ENCODE measurements at regions not wholly inside any gene's neighbourhood (a gene's known extent, or its start where the extent isn't known, plus 50 kb on each side); places are given as distances from the start of the nearest gene placed in this dataset.

GRCh38 chr21:40901691-40902090, 54.7 kb upstream of the DSCAM start:
- Histone ChIP-seq H3K79me2 (ENCODE audit: control insufficient read depth in 1 of 2, insufficient read depth in 2 of 2, low read length in 2 of 2) (no peaks in the 10 kb centered on the region), H3K18ac (ENCODE audit: extremely low read depth, low read length) (no peak overlapping the region), H2BK20ac (ENCODE audit: low read length) (no peak overlapping the region), H3K4me2 (ENCODE audit: insufficient read depth in 1 of 2, low read depth in 2 of 2, low read length in 2 of 2) (no peak overlapping the region), H3K27me3 (replicated peaks in 1 of 4; ENCODE audit: control insufficient read depth in 3 of 4, extremely low read depth in 1 of 4, insufficient read depth in 3 of 4, low read length in 3 of 4) (no peaks in the 10 kb centered on the region), H3K79me1 (ENCODE audit: low read depth, low read length) (no peaks in the 10 kb centered on the region), H4K91ac (replicated peaks; ENCODE audit: insufficient read length, low read length) (no peak overlapping the region), H4K5ac (ENCODE audit: insufficient read length, low read depth, low read length) (no peak overlapping the region), H3K4me3 (ENCODE audit: extremely low read depth in 1 of 4, insufficient read depth in 2 of 4, low read depth in 3 of 4, low read length in 4 of 4) (no peak overlapping the region), H3K4ac (replicated peaks; ENCODE audit: insufficient read length, low read depth, low read length) (no peak overlapping the region), H3K23ac (ENCODE audit: insufficient read length) (no peak overlapping the region), H3K4me1 (replicated peaks in 1 of 4; ENCODE audit: control insufficient read depth in 3 of 4, insufficient read depth in 4 of 4, low read length in 3 of 4) (no peaks in the 10 kb centered on the region), H3K9me3 (ENCODE audit: insufficient read depth in 2 of 2, low read depth in 1 of 2, low read length in 1 of 2) (peaks cover 6 to 12% of the 10 kb centered on the region in 2 experiments; a peak in 2 of 4 replicates), H2BK12ac (ENCODE audit: low read depth, low read length) (no peak overlapping the region), H2BK15ac (ENCODE audit: low read length) (no peak overlapping the region), H2BK5ac (ENCODE audit: low read depth, low read length) (no peak overlapping the region), H4K8ac (ENCODE audit: extremely low read depth, insufficient read depth, low read length) (no peak overlapping the region), H2AK5ac (ENCODE audit: low read depth, low read length) (no peak overlapping the region), H4K20me1 (replicated peaks in 1 of 2; ENCODE audit: control insufficient read depth in 1 of 2, insufficient read depth in 2 of 2, low read length in 2 of 2) (no peaks in the 10 kb centered on the region), H2AFZ (ENCODE audit: low read length) (no peak overlapping the region), H3K9ac (replicated peaks in 1 of 4; ENCODE audit: extremely low read depth in 1 of 4, low read depth in 3 of 4, low read length in 3 of 4) (no peak overlapping the region), H3K14ac (ENCODE audit: insufficient read length) (no peak overlapping the region), H3K36me3 (ENCODE audit: control insufficient read depth in 2 of 4, insufficient read depth in 4 of 4, low read length in 3 of 4) (no peaks in the 10 kb centered on the region), H2BK120ac (replicated peaks; ENCODE audit: low read depth, low read length) (no peak overlapping the region), H3K56ac (replicated peaks; ENCODE audit: insufficient read length, low read depth, low read length) (no peak overlapping the region), H3K27ac (ENCODE audit: low read depth, low read length) (no peak overlapping the region), H3K23me2 (ENCODE audit: low read depth, low read length) (no peaks in the 10 kb centered on the region)
- ChIA-PET CTCF (ENCODE audit: partially characterized antibody) (interaction anchor here (0.9 kb wide), 1 partner anchor 63 kb away, joined by 3 read pairs; no protein-coding TSS in a partner anchor), POLR2A (ENCODE audit: partially characterized antibody) (no interaction called here)
- DNase-seq (ENCODE audit: low read depth in 1 of 2, low spot score in 2 of 2), result no peak
- TF ChIP-seq ATF3 (IDR thresholded peaks at IDR 0.05; ENCODE audit: insufficient read depth, low read depth, low read length) (no peak), ZNF274 (IDR thresholded peaks at IDR 0.05; ENCODE audit: borderline replicate concordance, extremely low read depth, low read length) (no peak), TEAD4 (IDR thresholded peaks at IDR 0.05; ENCODE audit: low read depth, low read length) (no peak), RXRA (IDR thresholded peaks at IDR 0.05; ENCODE audit: insufficient read depth, low read depth, low read length) (no peak), YY1 (IDR thresholded peaks at IDR 0.05; ENCODE audit: low read depth, low read length) (no peak), BACH1 (IDR thresholded peaks at IDR 0.05; ENCODE audit: low read length) (no peak), TBP (IDR thresholded peaks at IDR 0.05; ENCODE audit: low read depth, low read length) (no peak), SP4 (IDR thresholded peaks at IDR 0.05; ENCODE audit: low read length) (no peak)
- TF ChIP-seq, protein P1, sequence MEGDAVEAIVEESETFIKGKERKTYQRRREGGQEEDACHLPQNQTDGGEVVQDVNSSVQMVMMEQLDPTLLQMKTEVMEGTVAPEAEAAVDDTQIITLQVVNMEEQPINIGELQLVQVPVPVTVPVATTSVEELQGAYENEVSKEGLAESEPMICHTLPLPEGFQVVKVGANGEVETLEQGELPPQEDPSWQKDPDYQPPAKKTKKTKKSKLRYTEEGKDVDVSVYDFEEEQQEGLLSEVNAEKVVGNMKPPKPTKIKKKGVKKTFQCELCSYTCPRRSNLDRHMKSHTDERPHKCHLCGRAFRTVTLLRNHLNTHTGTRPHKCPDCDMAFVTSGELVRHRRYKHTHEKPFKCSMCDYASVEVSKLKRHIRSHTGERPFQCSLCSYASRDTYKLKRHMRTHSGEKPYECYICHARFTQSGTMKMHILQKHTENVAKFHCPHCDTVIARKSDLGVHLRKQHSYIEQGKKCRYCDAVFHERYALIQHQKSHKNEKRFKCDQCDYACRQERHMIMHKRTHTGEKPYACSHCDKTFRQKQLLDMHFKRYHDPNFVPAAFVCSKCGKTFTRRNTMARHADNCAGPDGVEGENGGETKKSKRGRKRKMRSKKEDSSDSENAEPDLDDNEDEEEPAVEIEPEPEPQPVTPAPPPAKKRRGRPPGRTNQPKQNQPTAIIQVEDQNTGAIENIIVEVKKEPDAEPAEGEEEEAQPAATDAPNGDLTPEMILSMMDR (IDR thresholded peaks at IDR 0.05; ENCODE audit: control extremely low read depth in 1 of 3, insufficient read depth in 1 of 3, low read depth in 1 of 3, low read length in 3 of 3), result no peak
- 96% methylated on average over 4 of the region's 4 CpGs; no CpG with 5 or more reads in 1 of the 2 experiments for WGBS, 2 experiments (ENCODE audit: extremely low coverage in 1 of 2, insufficient coverage in 1 of 2, insufficient read length in 1 of 2, insufficient replicate concordance in 2 of 2, low coverage in 1 of 2, low lambda C conversion rate in 2 of 2, missing lambda C conversion rate in 1 of 2)
- no peak for FAIRE-seq

All from H1 (cell line).